ENCODE measurements at regions not wholly inside any gene's neighbourhood (a gene's known extent, or its start where the extent isn't known, plus 50 kb on each side); places are given as distances from the start of the nearest gene placed in this dataset.
A peak's percentile ranks its signal among the peaks of the same experiment; 100 is the strongest.

- TF ChIP-seq DLX4 (CRISPR knock-in tag; IDR thresholded peaks at IDR 0.05) (no peak), ZNF133 (CRISPR knock-in tag; IDR thresholded peaks at IDR 0.05) (0 out of 2 replicates have a peak, but pooled peaks have one; percentile 57), TFAM (CRISPR knock-in tag; conservative IDR thresholded peaks at IDR 0.05) (no peak), ESRRA (IDR thresholded peaks at IDR 0.05; ENCODE audit: borderline replicate concordance, low read depth) (peak; percentile 19; the same call in 1 of the 2 replicates), EP300 (IDR thresholded peaks at IDR 0.05; ENCODE audit: low read length) (no peak), RHOXF2B (CRISPR knock-in tag; conservative IDR thresholded peaks at IDR 0.05) (0 out of 2 replicates have a peak, but pooled peaks have one; percentile 68), RFX7 (CRISPR knock-in tag; IDR thresholded peaks at IDR 0.05) (no peak), ZBTB26 (CRISPR knock-in tag; IDR thresholded peaks at IDR 0.05) (no peak), ADNP (tag; IDR thresholded peaks at IDR 0.05) (no peak; the same call in 1 of the 2 replicates), CREB1 (IDR thresholded peaks at IDR 0.05) (no peak), CREB1 (CRISPR knock-in tag; IDR thresholded peaks at IDR 0.05) (no peak), NR2C2 (CRISPR knock-in tag; IDR thresholded peaks at IDR 0.05) (no peak), NR2C2 (tag; IDR thresholded peaks at IDR 0.05) (peak; percentile 41; the same call in 1 of the 2 replicates), ZNF551 (CRISPR knock-in tag; IDR thresholded peaks at IDR 0.05) (no peak), ZNF212 (CRISPR knock-in tag; IDR thresholded peaks at IDR 0.05) (no peak), NRF1 (conservative IDR thresholded peaks at IDR 0.05 in 1 of 2, IDR thresholded peaks at IDR 0.05 in 1 of 2) (no peak), GATAD2A (IDR thresholded peaks at IDR 0.05) (no peak), MTA2 (IDR thresholded peaks at IDR 0.05; ENCODE audit: low read depth) (no peak), ZNF280A (IDR thresholded peaks at IDR 0.05; ENCODE audit: low read depth, partially characterized antibody) (no peak), MBD1 (CRISPR knock-in tag; IDR thresholded peaks at IDR 0.05) (peak; percentile 69; the same call in 1 of the 2 replicates), ETS2 (tag; IDR thresholded peaks at IDR 0.05; ENCODE audit: borderline replicate concordance, poor library complexity, severe bottlenecking) (no peak), HMBOX1 (IDR thresholded peaks at IDR 0.05) (no peak), MYC (IDR thresholded peaks at IDR 0.05; ENCODE audit: low read depth, low read length) (0 out of 2 replicates have a peak, but pooled peaks have one; percentile 17), MYC (CRISPR knock-in tag; IDR thresholded peaks at IDR 0.05; ENCODE audit: borderline replicate concordance, low read depth) (no peak)
Observed at GRCh38 chr1:234776876-234777855, 167.2 kb upstream of the IRF2BP2 start (continued).

Data from K562 (cell line).